Aorta (tissue), 5 donors: ENCODE measurements at regions not wholly inside any gene's neighbourhood (a gene's known extent, or its start where the extent isn't known, plus 50 kb on each side); places are given as distances from the start of the nearest gene placed in this dataset.

Experiments used
- ATAC-seq: fragments of 200-7000 bp; cut with Tn5 transposase; one replicate; pipeline ENCODE4 v1.9.1; 2022; ENCODE audit warnings: moderate library complexity; ENCODE audit not compliant: low FRiP score
- DNase-seq, 2 donors: peaks; one replicate each; pipeline ENCODE4 v3.0.0-alpha.2; 2020
- H3K27ac ChIP-seq, 2 donors: one replicate each; pipeline ENCODE4 v1.5.1; 2013; ENCODE audit warnings: low read length in 2 of 2, mild to moderate bottlenecking in 2 of 2, moderate library complexity in 2 of 2, control low read depth in 1 of 2, inconsistent platforms in 1 of 2, low read depth in 1 of 2
- H3K27me3 ChIP-seq, 2 donors: one replicate each; pipeline ENCODE4 v1.6.1; 2013; ENCODE audit warnings: control low read depth in 1 of 2, low read length in 1 of 2, mild to moderate bottlenecking in 1 of 2, moderate library complexity in 1 of 2; ENCODE audit not compliant: insufficient read depth in 2 of 2, control insufficient read depth in 1 of 2
- H3K36me3 ChIP-seq, 2 donors: one replicate each; pipeline ENCODE4 v1.6.1; 2013; ENCODE audit warnings: control low read depth in 1 of 2, low read length in 1 of 2, mild to moderate bottlenecking in 1 of 2; ENCODE audit not compliant: insufficient read depth in 2 of 2, control insufficient read depth in 1 of 2
- H3K4me1 ChIP-seq, 2 donors: one replicate each; pipeline ENCODE4 v1.6.1; 2013; ENCODE audit warnings: low read length in 2 of 2, control low read depth in 1 of 2, mild to moderate bottlenecking in 1 of 2, moderate library complexity in 1 of 2; ENCODE audit not compliant: insufficient read depth in 2 of 2, control insufficient read depth in 1 of 2
- H3K4me3 ChIP-seq, 2 donors: one replicate each; pipeline ENCODE4 v1.5.1; 2013; ENCODE audit warnings: low read length in 2 of 2, control low read depth in 1 of 2, mild to moderate bottlenecking in 1 of 2
- H3K9me3 ChIP-seq: one replicate; pipeline ENCODE4 v1.6.1; 2013; ENCODE audit warnings: mild to moderate bottlenecking, low read length; ENCODE audit not compliant: control insufficient read depth
- WGBS, 2 donors: extraction: QIAGEN DNeasy Blood & Tissue Kit; methylation state at CpG; one replicate each; pipeline ENCODE4 v1.1.7; 2013; 5-methylcytosine and 5-hydroxymethylcytosine counted together
- intact Hi-C, 2 donors: fragments of 100-400 bp; cut with DNase I; formaldehyde crosslinking; loops; one replicate each; pipeline versions ENCODE4 v1.14.2 to v1.15.0; 2022
- donor health status: healthy with polysubstance abuse.
- donor health status: Bipolar disorder and iron deficiency.
- donor health status: DM: no; HTN: no; CAD: no.
- donor health status: DM: no; HTN: no; CAD: no.
- donor health status: DM: yes; HTN: yes; CAD: no.

- 87 to 88% methylated on average over 7 of the region's 7 CpGs for WGBS, 2 donors
- intact Hi-C loops: no loop called here
- ATAC-seq: no peak
Observed at GRCh38 chr2:16121231-16121985, 181.1 kb downstream of the MYCN start.

DNA sequence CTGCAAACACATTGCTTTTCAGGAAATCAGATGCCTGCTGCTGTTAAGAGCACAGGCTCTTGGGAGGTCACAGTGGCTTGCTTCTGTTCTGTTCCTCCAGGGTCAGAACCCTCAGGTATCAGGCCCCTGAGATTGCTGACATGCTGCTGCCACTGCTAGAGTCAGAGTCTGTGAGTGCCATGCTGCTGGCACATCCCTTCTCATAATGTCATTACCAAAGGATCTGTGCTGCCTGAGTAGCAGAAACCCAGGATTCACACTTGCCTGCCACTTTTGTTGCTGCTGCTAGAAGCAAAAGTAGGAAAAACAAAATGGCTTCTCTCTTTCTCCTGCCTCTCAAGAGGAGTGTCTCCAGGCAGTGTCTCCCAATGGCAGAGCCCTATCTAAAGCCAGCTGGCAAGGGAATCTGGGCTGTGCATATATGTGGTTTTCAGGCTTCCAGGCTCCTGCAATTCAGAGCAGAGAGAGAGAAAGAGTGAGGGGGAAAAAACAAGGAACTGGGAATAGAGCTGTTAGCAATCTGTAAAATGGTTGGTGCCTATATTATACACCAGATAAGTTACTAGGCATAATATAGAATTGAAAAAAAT is 180.3 kb downstream of the MYCN start:
- Histone ChIP-seq H3K36me3 (no peaks in the 10 kb centered on the region), H3K27me3 (peaks cover 0 to 2% of the 10 kb centered on the region in 2 donors), H3K4me3 (no peak overlapping the region), H3K4me1 (no peaks in the 10 kb centered on the region), H3K9me3 (no peaks in the 10 kb centered on the region), H3K27ac (no peak overlapping the region)
- DNase-seq: no peak
- no peak for ATAC-seq
- intact Hi-C loops: no loop called here

More at GRCh38 chr2:16121231-16121985, 181.1 kb downstream of the MYCN start:
- Histone ChIP-seq H3K9me3 (no peaks in the 10 kb centered on the region), H3K4me3 (no peak overlapping the region), H3K4me1 (no peaks in the 10 kb centered on the region), H3K27ac (no peak overlapping the region), H3K27me3 (peaks cover 0 to 2% of the 10 kb centered on the region in 2 donors), H3K36me3 (no peaks in the 10 kb centered on the region)
- no peak for DNase-seq

- DNase-seq (no peak), ATAC-seq (no peak)
- 91 to 95% methylated on average over 3 of the region's 3 CpGs for WGBS, 2 donors
Observed at GRCh38 chr2:16119741-16120140, 179.4 kb downstream of the MYCN start.

GRCh38 chr2:16118611-16119590 is 178.6 kb downstream of the MYCN start:
- Histone ChIP-seq H3K27ac (no peak overlapping the region), H3K36me3 (no peaks in the 10 kb centered on the region), H3K4me1 (no peaks in the 10 kb centered on the region), H3K27me3 (no peaks in the 10 kb centered on the region), H3K4me3 (no peak overlapping the region), H3K9me3 (no peaks in the 10 kb centered on the region)
- ATAC-seq: no peak
- intact Hi-C loops: no loop called here
- 67 to 80% methylated on average over 5 of the region's 5 CpGs for WGBS, 2 donors
- DNase-seq: no peak

More at GRCh38 chr2:16119741-16120140, 179.4 kb downstream of the MYCN start:
- H3K27me3 ChIP-seq: peaks cover 0 to 2% of the 10 kb centered on the region in 2 donors
- no peaks in the 10 kb centered on the region for H3K9me3 ChIP-seq
- no peak overlapping the region for H3K27ac ChIP-seq
- no peaks in the 10 kb centered on the region for H3K4me1 ChIP-seq
- intact Hi-C loops: no loop called here
- H3K4me3 ChIP-seq: no peak overlapping the region
- H3K36me3 ChIP-seq: no peaks in the 10 kb centered on the region

GRCh38 chr2:16117791-16118610 is 177.7 kb downstream of the MYCN start:
- WGBS, 2 donors: 82 to 85% methylated on average over 9 of the region's 9 CpGs
- H3K27me3 ChIP-seq: no peaks in the 10 kb centered on the region
- intact Hi-C loops: no loop called here
- H3K9me3 ChIP-seq: no peaks in the 10 kb centered on the region
- H3K27ac ChIP-seq: no peak overlapping the region
- no peaks in the 10 kb centered on the region for H3K4me1 ChIP-seq
- H3K36me3 ChIP-seq: no peaks in the 10 kb centered on the region
- no peak for DNase-seq
- no peak overlapping the region for H3K4me3 ChIP-seq
- no peak for ATAC-seq

GRCh38 chr2:16117021-16117700 is 176.8 kb downstream of the MYCN start:
- Histone ChIP-seq H3K4me3 (no peak overlapping the region), H3K27ac (no peak overlapping the region), H3K27me3 (no peaks in the 10 kb centered on the region), H3K36me3 (no peaks in the 10 kb centered on the region), H3K9me3 (no peaks in the 10 kb centered on the region), H3K4me1 (no peaks in the 10 kb centered on the region)
- intact Hi-C loops: no loop called here
- ATAC-seq: no peak
- WGBS, 2 donors: 80 to 86% methylated on average over 9 of the region's 9 CpGs
- no peak for DNase-seq

GRCh38 chr2:16115881-16116830 is 175.8 kb downstream of the MYCN start:
- ATAC-seq (no peak), DNase-seq (no peak)
- Histone ChIP-seq H3K36me3 (no peaks in the 10 kb centered on the region), H3K27ac (no peak overlapping the region), H3K9me3 (no peaks in the 10 kb centered on the region), H3K4me3 (no peak overlapping the region), H3K4me1 (no peaks in the 10 kb centered on the region), H3K27me3 (no peaks in the 10 kb centered on the region)
- intact Hi-C loops: no loop called here
- 69 to 76% methylated on average over 7 of the region's 7 CpGs for WGBS, 2 donors
